Activated CD4-positive, alpha-beta T cell treated with anti-CD3 and anti-CD28 coated beads, Interleukin-2, amount 50 U/mL, for 16 hours (primary cell): ENCODE measurements at regions not wholly inside any gene's neighbourhood (a gene's known extent, or its start where the extent isn't known, plus 50 kb on each side); places are given as distances from the start of the nearest gene placed in this dataset.

Source experiments
- DNase-seq: peaks from one replicate; pipeline ENCODE4 v3.0.0-alpha.2; 2020

DNA sequence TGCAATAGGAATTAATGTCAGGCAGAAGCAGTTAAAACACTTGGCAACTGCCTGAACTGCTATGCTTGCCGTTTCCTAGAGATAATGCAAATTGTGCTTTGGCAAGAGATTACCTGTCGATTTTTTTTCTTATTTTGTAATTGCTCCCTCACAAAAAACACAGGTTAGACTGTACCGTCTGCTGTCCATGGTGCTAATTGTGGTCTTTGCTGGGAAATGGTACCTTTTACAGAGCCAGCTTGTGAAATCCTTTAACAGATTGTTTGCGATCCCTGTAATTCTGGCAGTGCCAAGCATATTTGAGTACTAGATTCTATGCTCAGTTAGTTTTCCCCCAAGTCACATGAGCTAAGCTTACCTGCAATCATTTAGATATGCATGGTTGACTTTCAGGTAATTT is 2125.8 kb upstream of the WWC1 start:
- DNase-seq = no peak

DNA sequence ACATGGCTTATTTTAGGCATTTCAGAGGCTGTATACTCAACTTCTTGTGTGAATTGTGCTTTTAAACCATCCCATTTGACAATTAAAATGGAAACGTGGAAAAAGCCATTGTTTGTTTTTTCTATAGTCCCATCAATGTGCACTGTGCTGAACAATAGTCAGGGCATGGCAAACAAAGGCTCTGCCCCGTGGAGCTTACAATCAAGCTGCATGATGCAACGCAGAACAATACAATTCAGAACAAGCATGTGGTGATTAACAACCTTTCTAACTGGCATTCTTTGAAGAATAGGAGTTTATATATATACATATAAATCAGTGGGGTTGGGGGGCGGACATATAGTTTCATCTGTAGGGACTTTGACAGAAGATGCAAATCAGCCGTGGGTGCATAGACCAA is 2125.4 kb upstream of the WWC1 start:
- DNase-seq = no peak

DNA sequence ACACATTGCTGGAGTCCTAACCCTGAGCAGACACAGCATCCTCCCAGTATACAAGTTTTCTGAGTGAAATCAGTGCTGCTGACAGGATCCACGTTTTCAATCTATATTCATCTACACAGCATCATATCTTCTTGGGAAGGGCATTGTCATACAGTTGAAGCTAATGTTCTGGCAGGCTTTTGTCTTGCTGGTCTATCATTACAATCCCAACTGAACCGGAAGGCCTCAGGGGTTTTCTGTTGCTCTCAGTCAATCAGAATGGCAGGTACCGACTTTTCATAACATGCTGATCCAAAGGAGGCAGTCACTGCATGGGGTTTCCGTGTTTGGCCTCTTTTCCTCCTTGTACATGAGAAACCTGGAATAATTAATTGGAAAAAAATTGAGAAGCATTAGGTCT is 2118.8 kb upstream of the WWC1 start:
- DNase-seq = no peak

DNA sequence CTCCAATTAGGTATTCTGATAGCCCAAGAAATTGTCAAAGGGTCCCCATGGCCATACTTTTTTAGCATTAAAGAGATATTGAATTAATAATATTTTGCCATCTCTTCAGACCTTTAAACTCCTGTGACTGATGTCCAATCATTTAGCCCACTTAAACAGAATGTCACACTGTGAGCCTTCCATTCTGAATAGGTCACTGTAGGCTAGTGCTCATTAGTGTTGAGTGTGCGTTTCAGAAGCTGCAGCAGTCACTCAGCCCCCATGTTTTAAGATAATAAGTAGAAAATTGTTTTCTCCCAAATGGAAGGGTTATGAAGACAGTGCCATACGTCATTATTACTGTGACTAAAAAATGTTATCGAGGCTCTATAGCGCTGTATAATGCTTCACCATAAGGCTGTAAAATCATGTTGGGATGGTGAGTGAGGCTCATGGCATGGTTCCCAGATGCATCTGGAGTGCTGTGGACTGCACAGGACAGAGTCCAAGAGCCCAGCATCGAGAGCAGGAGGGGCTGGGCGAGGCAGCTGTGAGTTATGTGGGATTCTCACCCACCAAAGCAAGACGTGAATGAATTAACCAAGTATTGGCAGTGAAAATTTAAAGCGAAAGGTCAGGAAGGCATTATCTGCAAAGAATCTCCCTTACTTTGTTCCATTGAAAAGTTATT is 2112.9 kb upstream of the WWC1 start:
- no peak for DNase-seq

DNA sequence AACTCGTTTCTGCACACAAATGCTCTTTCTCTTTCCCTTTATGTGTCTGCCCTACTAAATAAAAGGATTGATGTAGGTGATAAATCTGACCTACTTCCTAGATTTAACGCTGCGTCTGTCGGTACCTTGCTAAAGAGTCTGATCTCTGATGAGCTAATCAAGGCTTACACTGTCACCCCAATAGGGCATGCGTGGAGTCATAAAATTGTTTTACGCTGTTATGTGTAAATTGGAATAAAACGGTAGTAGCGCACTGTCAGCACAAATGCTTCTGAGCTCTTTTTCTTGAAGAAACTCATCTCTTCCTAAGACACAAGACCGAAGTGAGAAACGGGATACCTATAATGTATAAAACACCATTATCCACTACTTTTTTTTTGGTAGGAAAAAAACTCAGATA is 2106.3 kb upstream of the WWC1 start:
- no peak for DNase-seq

DNA sequence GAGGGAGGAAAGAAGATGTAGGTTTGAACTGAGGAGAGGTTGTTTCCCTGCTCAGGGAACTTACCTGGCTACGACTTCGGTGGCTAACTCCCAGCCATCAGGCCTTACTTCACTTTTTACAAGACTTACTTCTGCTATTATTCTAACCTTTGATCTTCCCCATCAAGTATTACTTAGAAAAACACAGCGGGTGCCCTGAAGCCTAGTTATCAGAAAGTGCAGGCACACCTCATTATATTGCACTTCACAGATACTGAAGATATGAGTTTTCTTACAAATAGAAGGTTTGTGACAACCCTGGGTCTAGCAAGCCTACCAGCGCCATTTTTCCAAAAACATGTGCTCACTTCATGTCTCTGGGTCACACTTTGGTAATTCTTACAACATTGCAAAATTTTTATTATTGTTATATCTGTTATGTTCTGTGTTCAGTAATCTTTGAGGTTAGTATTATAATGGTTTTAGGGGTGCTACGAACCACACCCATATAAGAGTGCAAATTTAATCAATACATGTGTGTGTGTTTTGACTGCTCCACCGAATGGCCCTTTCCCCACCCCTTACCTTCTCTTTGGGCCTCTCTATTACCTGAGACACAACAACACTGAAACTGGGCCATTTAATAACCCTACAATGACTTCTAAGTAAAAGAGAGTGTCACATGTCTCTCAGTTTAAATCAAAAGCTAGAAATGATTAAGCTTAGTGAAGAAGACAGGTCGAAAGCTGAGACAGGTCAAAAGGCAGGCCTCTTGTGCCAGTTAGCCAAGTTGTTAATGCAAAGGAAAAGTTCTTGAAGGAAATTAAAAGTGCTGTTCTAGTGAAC is 2102.7 kb upstream of the WWC1 start:
- DNase-seq = no peak

DNA sequence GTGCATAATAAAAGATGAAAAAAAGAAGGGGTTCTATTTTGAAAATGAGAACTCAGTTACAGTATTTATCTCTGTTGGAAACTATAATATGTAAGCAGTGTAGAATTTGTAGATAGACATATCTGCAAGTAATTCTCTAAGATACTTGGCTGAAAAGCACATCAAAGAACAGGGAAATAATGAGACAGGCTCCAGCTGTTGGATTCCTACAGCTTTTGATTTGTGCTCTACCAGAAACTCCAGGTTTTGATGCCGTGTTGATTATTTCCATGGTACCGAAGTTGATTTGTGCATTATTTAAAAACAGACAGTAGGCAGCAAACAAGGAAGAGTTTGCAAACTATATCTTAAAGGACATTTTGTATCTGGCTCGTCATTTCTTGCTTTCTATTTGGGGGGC is 2098.7 kb upstream of the WWC1 start:
- DNase-seq = no peak

DNA sequence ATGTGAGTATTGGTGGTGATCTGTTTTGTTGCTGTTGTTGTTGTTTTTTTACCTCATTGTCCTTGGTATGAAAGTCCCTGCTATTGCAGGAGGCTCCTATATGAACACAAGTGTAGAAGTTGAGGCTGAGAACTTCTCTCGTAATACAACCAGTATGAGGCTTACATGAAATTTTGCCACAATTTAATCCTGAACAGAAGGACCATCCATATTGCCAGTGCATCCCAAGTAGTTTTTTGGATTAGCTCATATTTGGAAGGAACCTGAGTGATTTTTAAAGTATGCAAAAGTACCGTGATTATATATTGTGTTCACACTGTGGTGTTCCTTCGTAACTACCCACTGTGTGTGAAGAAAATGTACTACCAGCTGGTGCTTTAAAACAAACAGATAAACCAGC is 2095.5 kb upstream of the WWC1 start:
- DNase-seq = no peak

DNA sequence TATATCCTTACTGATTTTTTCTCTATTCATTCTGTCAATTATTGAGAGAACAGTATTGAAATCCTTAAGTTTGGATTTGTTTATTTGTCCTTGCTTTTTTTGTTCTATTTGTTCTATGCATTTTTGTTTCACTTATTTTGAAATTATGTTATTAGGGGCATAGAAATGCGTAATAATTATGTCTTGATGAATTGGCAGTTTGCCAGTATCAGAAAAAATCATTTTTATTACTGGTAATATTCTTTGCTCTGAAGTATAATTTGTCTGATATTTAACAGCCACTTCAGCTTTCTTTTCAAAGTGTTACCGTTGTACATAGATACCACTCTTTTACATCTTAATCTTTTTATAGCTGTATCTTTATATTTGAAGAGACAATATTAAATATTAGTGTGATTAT is 2090.9 kb upstream of the WWC1 start:
- DNase-seq = no peak

DNA sequence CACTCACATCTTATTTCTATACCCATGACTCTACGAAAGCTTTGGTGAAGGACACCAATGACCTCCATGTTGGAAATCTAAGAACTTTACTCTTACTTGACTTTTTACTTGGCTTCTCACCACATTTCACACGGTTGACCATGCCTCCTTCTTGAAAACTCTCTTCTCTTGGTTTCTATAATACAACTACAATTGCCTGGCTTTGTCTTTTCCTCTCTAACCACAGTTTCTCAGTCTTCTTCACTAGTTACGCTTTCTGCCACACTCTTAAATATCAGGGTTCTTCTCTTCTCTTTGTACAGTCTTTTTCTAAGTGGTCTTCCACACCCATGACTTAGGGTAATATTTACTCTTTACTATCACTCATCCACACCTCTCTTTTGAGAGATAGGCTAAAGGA is 2079.8 kb upstream of the WWC1 start:
- DNase-seq = no peak

DNA sequence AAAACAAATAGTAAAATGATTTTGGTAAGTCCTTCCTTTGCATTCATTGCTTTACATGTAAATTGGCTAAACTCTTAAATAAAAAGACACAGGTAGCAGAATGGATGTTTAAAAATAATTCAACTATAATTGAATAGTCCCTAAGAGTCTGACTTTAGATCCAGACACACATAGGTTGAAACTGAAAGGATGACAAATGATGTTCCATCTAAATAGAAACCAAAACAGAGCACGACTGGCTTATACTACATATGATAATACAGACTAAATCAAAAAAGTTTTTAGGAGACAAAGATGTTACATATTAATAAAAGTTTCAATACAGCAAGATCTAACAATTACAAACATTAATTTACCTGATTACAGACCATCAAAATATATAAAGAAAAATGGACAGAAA is 2055.1 kb upstream of the WWC1 start:
- no peak for DNase-seq

DNA sequence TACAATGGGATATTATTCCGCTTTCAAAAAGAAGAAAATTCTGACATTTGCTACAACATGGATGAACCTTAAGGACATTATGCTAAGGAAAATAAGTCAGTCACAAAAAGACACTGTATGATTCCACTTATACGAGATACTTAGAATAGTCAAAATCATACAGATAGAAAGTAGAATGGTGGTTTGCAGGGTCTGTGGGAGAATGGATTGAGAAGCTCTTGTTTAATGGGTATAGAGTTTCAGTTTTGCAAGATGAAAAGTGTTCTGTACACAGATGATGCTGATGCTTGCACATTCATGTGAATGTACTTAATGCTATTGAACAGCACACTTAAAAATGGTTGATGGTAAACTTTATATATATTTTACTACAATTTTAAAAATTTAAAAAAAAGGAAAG is 2050.7 kb upstream of the WWC1 start:
- no peak for DNase-seq

DNA sequence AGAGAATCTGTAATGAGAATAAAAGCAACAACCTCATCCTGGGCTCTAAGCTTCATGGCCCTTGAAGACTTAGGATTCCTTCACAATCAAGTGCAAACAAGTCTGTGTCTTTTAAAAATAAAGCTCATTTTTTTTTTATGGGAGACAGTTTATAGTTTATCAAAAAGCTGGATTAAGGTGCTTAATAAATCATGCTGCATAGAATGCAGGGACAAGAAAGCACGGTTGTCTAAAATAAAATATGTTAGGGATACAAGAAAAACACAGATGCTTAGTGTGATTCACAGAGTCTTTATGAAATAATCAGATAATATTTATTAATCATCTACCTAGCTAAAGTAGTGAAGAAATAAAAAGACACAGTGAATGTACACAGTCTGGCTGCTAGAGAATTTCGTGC is 2045.9 kb upstream of the WWC1 start:
- DNase-seq = no peak

DNA sequence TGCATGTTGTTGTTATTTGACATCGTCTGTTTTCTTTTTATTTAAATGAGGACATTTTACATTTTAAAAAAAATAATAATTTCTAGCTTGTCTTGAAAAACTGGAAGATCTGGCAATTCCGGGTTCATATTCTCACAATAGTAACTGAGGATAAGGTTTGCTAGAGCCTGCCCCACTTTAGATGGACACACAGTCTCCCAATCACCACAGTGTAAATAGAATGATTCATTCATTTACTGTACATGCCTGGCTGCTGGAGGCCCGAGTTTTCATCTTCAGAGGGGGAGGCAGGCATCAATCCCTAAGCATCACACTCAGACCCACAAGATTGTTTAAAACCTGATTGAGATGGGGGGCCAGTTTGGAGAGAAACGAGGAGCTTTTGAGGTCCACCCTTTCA is 2039.7 kb upstream of the WWC1 start:
- DNase-seq = no peak

DNA sequence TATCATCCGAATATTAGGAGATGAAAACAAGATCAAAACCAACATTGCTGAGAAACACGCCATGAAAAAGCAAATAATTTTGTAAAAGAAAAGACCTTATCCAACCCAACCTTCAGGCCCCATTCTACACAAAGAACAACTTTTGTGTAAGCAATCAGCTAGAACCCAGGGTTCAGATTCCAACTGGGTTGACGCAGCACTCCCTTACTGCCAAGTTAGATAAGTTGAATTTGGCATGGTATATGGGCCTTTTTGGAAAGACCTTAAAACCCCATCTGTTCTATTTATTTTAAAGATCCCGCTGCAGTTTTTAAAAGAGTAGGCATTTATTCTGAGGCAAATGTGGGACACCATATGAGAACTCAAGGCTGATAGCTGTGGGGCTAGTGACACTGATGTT is 2033.8 kb upstream of the WWC1 start:
- no peak for DNase-seq

DNA sequence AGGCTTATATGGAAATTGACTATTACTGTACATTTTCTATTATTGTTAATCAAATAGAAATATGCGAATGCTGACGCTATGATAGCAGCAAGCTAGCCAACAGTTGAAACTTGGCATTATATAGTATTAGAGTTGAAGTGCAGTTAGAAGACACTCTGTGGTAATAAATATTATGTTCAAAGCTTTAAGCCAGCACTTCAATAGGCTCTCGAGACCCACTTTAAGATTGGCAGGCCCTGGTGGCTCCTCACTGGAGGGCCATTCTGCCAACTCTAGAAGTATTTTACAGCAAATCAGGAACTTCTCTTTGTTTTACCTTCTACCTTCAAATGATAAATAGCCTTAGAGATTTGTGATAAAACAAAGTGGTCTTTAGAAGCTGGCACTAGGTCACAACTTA is 2029.0 kb upstream of the WWC1 start:
- no peak for DNase-seq

DNA sequence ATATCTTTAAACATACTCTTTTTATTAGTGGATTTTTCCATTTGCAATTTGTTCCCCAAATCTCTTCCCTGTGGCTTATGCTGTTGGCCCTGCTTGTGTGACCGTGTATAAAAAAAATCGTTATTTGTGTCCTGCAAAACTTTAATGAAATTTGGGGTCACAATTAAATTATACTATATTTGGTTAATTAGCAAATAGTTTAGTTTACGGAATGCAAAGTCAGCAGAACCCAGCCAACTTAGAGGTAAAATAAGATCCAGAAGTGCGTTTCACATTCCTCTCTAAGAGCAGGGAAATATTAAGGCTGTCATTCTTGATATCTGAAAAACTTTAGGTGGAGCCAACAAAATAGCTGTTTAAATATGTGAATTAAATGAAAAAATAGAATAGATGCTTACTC is 2023.5 kb upstream of the WWC1 start:
- DNase-seq = no peak

DNA sequence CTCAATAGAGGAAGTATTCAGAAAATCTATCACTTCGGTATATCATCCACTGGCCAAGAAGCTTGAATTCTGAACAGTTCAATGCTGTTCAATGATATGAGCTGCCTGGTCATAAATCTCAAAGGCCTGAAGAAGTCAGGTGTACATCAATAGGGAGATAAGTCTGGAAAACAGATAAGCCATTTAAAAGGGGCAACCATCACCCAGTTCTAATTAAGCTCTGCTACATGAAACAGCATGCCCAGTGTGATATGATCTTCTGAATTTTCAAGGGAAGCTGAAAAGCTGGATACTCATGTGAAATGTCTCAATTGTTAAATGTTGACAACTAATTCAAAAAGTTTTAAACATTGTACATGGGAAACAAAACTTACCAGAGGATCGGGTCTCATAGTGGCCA is 2020.7 kb upstream of the WWC1 start:
- DNase-seq = no peak

DNA sequence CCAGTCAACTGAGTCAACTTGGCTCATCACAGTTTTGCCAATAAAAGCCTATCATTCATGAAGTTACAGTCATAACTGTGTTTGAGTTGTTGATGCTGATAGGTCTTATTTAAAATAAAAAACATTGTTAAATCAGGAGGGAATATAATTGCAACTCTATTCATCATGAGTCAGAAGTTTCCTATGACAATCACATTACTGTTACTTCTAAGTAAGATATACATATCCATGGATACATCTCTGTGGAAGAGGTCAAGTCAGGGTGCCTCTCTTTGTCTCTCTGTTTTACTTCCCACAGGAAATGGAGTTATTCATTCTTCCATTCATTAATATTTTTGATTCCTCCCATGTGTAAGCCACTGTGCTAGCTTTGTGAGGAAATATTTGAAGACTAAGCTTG is 2015.4 kb upstream of the WWC1 start:
- DNase-seq = no peak

DNA sequence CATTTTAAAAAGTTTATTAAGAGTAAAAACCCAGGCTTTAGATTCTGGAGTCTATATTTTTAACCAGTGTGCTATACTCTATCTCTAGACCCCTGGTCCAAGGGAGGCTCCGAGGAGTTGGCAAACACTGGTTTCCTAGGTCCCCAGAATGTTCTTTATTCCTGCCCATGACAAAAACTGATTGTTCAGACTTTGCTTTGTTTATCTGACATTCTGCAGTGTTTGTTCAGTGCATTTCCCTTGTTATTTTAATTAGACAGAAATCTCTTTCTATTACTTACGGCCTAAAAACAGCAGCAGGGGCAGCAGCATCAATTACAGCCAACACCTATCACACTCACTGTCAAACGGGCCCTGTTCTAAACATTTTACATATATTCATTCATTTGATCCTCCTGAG is 2011.6 kb upstream of the WWC1 start:
- no peak for DNase-seq

DNA sequence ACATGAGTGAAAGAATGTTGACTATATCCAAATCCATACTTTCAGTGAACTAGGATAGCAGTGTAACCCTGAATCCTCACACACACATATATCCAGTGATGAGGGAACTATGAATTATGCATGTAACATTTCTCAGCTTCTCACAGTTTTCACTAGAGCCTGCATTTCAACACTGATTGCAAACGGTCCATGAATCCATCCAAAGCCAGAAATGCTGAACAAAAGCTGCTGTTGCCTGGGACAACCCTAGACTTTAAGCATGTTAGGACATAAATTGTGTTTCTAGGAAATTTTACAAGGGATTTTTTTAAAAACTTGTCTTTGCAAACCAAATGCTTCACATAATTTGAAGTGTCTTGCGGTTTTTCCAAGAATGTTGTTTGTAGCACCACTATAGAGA is 2010.0 kb upstream of the WWC1 start:
- DNase-seq = no peak

DNA sequence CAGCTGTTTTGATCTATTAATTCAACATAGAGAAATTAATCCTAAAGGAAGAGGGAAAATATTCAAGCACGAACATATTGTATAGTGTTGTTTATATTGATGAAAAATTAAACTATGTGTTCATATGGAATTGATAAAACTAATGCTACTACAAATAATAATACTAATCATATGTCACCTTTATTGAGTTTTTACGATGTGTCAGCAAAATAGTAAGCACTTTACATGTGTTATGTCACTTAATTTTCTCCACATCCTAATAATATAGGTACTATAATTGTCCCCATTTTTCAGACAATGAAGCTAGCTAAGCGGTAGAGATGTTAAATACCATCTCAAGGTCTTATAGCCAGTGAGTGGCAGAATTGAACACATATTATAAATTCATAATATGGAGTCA is 2008.5 kb upstream of the WWC1 start:
- DNase-seq = no peak

DNA sequence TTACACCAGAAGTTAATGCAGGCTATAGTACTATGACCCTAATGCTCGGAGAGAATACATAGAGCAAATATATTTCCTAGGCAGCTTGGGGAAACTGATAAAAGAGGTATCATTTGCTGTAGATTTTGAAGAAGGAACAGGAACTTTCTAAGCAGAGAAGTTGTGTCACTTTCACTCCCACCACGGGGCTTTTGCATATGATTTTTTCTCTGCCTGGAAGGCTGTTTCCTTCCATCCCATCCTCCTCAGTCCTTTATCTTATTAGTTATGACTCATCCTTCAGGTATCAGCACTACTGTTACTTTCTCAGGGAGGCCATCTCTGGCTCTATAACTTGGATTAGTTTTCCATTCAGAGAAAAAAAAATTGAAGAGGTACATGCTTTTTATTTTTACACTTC is 2006.1 kb upstream of the WWC1 start:
- no peak for DNase-seq

DNA sequence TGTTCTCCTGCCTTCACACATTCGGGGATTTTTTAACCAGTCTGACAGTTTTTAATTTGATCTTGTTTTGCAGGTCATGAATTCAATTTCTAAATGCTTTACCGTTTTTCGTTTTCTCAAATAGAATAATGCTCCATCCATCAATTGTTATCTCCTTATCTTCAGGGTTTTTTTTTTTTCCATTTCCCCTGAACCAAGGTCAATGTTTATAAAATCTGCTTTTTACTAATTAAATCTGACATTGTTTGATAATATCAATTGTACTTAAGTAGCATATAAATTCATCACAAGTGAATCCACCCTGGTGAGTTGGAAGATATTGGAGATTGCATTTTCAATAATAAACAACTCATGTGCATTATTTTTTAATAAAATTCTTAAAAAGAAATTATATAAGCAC is 2004.6 kb upstream of the WWC1 start:
- DNase-seq = no peak

DNA sequence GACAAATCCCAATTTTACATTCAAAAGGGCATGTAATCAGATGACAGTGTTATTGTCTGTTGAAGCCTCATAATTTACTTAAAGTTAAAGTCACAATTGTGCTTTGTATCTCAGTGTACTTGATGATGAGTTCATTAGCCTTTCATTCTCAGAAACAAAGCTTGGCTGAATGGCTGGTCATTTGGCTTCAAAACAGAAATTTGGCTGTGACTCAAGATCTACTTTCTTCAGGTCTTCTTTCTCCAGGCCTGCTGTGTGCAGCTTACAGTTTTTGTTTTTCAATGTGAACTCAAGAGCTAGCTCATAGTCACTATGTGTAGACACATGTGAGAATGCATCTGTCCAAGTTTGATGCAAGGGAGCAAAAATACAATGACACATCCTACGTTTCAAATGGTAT is 2003.6 kb upstream of the WWC1 start:
- no peak for DNase-seq
